H1 (cell line): ENCODE measurements at regions not wholly inside any gene's neighbourhood (a gene's known extent, or its start where the extent isn't known, plus 50 kb on each side); places are given as distances from the start of the nearest gene placed in this dataset.
A peak's percentile ranks its signal among the peaks of the same experiment; 100 is the strongest.

Source experiments
- CTCF ChIA-PET: fragments of 300-600 bp; sonication (Branson Sonifier 250); formaldehyde crosslinking; loops from one replicate; lab custom pipeline; 2021; ENCODE audit not compliant: partially characterized antibody; lab: Charles Lee
- POLR2A ChIA-PET: fragments of 300-600 bp; sonication (Branson Sonifier 250); formaldehyde crosslinking; loops from one replicate; lab custom pipeline; 2021; ENCODE audit warnings: inconsistent platforms; ENCODE audit not compliant: partially characterized antibody; lab: Charles Lee
- DNase-seq, 2 experiments: peaks; one replicate each; pipeline versions ENCODE4 v3.0.0 to v3.0.0-alpha.2; 2010 to 2022; ENCODE audit warnings: low spot score in 2 of 2, low read depth in 1 of 2, mixed read lengths in 1 of 2
- FAIRE-seq: peaks from 2 replicates; lab custom pipeline; 2011; peaks lifted over from hg19 to GRCh38; lab: Jason Lieb, UNC
- H2AFZ ChIP-seq: 2 replicates; pipeline ENCODE4 v1.8.1; 2012; ENCODE audit warnings: low read length, inconsistent platforms
- H2AK5ac ChIP-seq: 2 replicates; pipeline ENCODE4 v1.6.1; 2013; ENCODE audit warnings: low read depth, low read length
- H2BK120ac ChIP-seq: replicated peaks from 2 replicates; pipeline ENCODE3; 2013; ENCODE audit warnings: low read depth, low read length, inconsistent platforms
- H2BK12ac ChIP-seq: 2 replicates; pipeline ENCODE4 v1.6.1; 2013; ENCODE audit warnings: low read depth, low read length
- H2BK15ac ChIP-seq: 2 replicates; pipeline ENCODE4 v1.6.1; 2013; ENCODE audit warnings: low read length
- H2BK20ac ChIP-seq: 2 replicates; pipeline ENCODE4 v1.6.1; 2013; ENCODE audit warnings: low read length
- H2BK5ac ChIP-seq: 2 replicates; pipeline ENCODE4 v1.6.1; 2013; ENCODE audit warnings: low read depth, low read length
- H3K14ac ChIP-seq: 2 replicates; pipeline ENCODE4 v1.6.1; 2013; ENCODE audit warnings: inconsistent platforms; ENCODE audit not compliant: insufficient read length
- H3K18ac ChIP-seq: 2 replicates; pipeline ENCODE4 v1.6.1; 2013; ENCODE audit warnings: low read length; ENCODE audit errors: extremely low read depth
- H3K23ac ChIP-seq: 2 replicates; pipeline ENCODE4 v1.6.1; 2013; ENCODE audit warnings: inconsistent platforms; ENCODE audit not compliant: insufficient read length
- H3K23me2 ChIP-seq: 2 replicates; pipeline ENCODE4 v1.6.1; 2013; ENCODE audit warnings: low read depth, low read length
- H3K27ac ChIP-seq: 2 replicates; pipeline ENCODE4 v1.6.1; 2011; ENCODE audit warnings: low read depth, low read length, inconsistent platforms
- H3K27me3 ChIP-seq, 4 experiments: replicated peaks in 1 of 4; 1 replicate in 1 of 4; 2 replicates in 3 of 4; pipeline versions ENCODE4 v1.6.1 to v1.8.1; 2011 to 2013; ENCODE audit warnings: low read length in 3 of 4, mild to moderate bottlenecking in 3 of 4, inconsistent platforms in 2 of 4, mixed read lengths in 2 of 4, moderate library complexity in 1 of 4; ENCODE audit not compliant: control insufficient read depth in 3 of 4, insufficient read depth in 3 of 4; ENCODE audit errors: extremely low read depth in 1 of 4
- H3K36me3 ChIP-seq, 4 experiments: 2 replicates each; pipeline versions ENCODE4 v1.6.1 to v1.8.1; 2011 to 2013; ENCODE audit warnings: mild to moderate bottlenecking in 4 of 4, low read length in 3 of 4, moderate library complexity in 2 of 4, control low read depth in 1 of 4, inconsistent platforms in 1 of 4; ENCODE audit not compliant: insufficient read depth in 4 of 4, control insufficient read depth in 2 of 4
- H3K4ac ChIP-seq: replicated peaks from 2 replicates; pipeline ENCODE3; 2013; ENCODE audit warnings: low read length, low read depth, mixed read lengths, inconsistent platforms; ENCODE audit not compliant: insufficient read length
- H3K4me1 ChIP-seq, 4 experiments: replicated peaks in 1 of 4; 1 replicate in 1 of 4; 2 replicates in 3 of 4; pipeline versions ENCODE4 v1.6.1 to v1.8.1; 2011 to 2013; ENCODE audit warnings: low read length in 3 of 4, inconsistent platforms in 2 of 4, mixed read lengths in 1 of 4; ENCODE audit not compliant: insufficient read depth in 4 of 4, control insufficient read depth in 3 of 4
- H3K4me2 ChIP-seq, 2 experiments: 2 replicates each; pipeline versions ENCODE4 v1.6.1 to v1.8.1; 2011 to 2013; ENCODE audit warnings: low read depth in 2 of 2, low read length in 2 of 2, control low read depth in 1 of 2, inconsistent platforms in 1 of 2, mild to moderate bottlenecking in 1 of 2; ENCODE audit not compliant: insufficient read depth in 1 of 2
- H3K4me3 ChIP-seq, 4 experiments: fragments of 200-600, 300-600 bp in 1 of 4; sonication (generic), shearing (Covaris generic), sonication (Bioruptor Twin) in 1 of 4; 2 replicates each; pipeline versions ENCODE4 v1.5.1 to v1.8.1; 2011 to 2016; ENCODE audit warnings: low read length in 4 of 4, low read depth in 3 of 4, control low read depth in 2 of 4, inconsistent platforms in 2 of 4, mild to moderate bottlenecking in 2 of 4, mixed read lengths in 1 of 4, moderate library complexity in 1 of 4; ENCODE audit not compliant: insufficient read depth in 2 of 4; ENCODE audit errors: extremely low read depth in 1 of 4
- H3K56ac ChIP-seq: replicated peaks from 2 replicates; pipeline ENCODE3; 2013; ENCODE audit warnings: low read depth, mild to moderate bottlenecking, mixed read lengths, low read length, inconsistent platforms; ENCODE audit not compliant: insufficient read length
- H3K79me1 ChIP-seq: 2 replicates; pipeline ENCODE4 v1.6.1; 2013; ENCODE audit warnings: low read depth, low read length, control low read depth
- H3K79me2 ChIP-seq, 2 experiments: 2 replicates each; pipeline versions ENCODE4 v1.6.1 to v1.8.1; 2012 to 2013; ENCODE audit warnings: low read length in 2 of 2, mild to moderate bottlenecking in 2 of 2, inconsistent platforms in 1 of 2; ENCODE audit not compliant: insufficient read depth in 2 of 2, control insufficient read depth in 1 of 2
- H3K9ac ChIP-seq, 4 experiments: replicated peaks in 1 of 4; 1 replicate in 1 of 4; 2 replicates in 3 of 4; pipeline versions ENCODE4 v1.6.1 to v1.8.1; 2011 to 2013; ENCODE audit warnings: low read depth in 3 of 4, low read length in 3 of 4, control low read depth in 2 of 4, mild to moderate bottlenecking in 2 of 4, moderate library complexity in 2 of 4, inconsistent platforms in 1 of 4; ENCODE audit errors: extremely low read depth in 1 of 4
- H3K9me3 ChIP-seq, 2 experiments: 2 replicates each; pipeline versions ENCODE4 v1.6.1 to v1.8.1; 2012 to 2013; ENCODE audit warnings: mild to moderate bottlenecking in 2 of 2, moderate library complexity in 2 of 2, control low read depth in 1 of 2, inconsistent platforms in 1 of 2, low read depth in 1 of 2, low read length in 1 of 2, mixed read lengths in 1 of 2; ENCODE audit not compliant: insufficient read depth in 2 of 2
- H4K20me1 ChIP-seq, 2 experiments: replicated peaks in 1 of 2; 2 replicates each; pipeline versions ENCODE3 to v1.8.1; 2011 to 2013; ENCODE audit warnings: inconsistent platforms in 2 of 2, low read length in 2 of 2, mild to moderate bottlenecking in 1 of 2; ENCODE audit not compliant: insufficient read depth in 2 of 2, control insufficient read depth in 1 of 2
- H4K5ac ChIP-seq: 2 replicates; pipeline ENCODE4 v1.6.1; 2013; ENCODE audit warnings: low read length, low read depth, mixed read lengths, inconsistent platforms; ENCODE audit not compliant: insufficient read length
- H4K8ac ChIP-seq: 2 replicates; pipeline ENCODE4 v1.8.0; 2013; ENCODE audit warnings: mild to moderate bottlenecking, moderate library complexity, low read length, inconsistent platforms; ENCODE audit not compliant: insufficient read depth; ENCODE audit errors: extremely low read depth
- H4K91ac ChIP-seq: replicated peaks from 2 replicates; pipeline ENCODE3; 2013; ENCODE audit warnings: low read length, mixed read lengths, inconsistent platforms; ENCODE audit not compliant: insufficient read length
- CBX5 ChIP-seq: fragments of 300-800, 300-1000 bp; sonication (generic); IDR thresholded peaks from 2 replicates; pipeline ENCODE4 v1.7.1; 2016; ENCODE audit warnings: antibody characterized with exemption, low read length, low read depth
- CEBPB ChIP-seq: IDR thresholded peaks from 2 replicates; pipeline ENCODE4 v1.6.1; 2012; ENCODE audit warnings: low read depth, low read length
- EP300 ChIP-seq, 2 experiments: IDR thresholded peaks; 1 replicate in 1 of 2; 2 replicates in 1 of 2; pipeline ENCODE4 v1.6.1; 2011 to 2012; ENCODE audit warnings: low read depth in 2 of 2, low read length in 2 of 2, mild to moderate bottlenecking in 2 of 2, borderline replicate concordance in 1 of 2, inconsistent platforms in 1 of 2, moderate library complexity in 1 of 2
- HDAC2 ChIP-seq, 2 experiments: fragments of 300-600 bp in 1 of 2; sonication (generic) in 1 of 2; IDR thresholded peaks; 2 replicates each; pipeline ENCODE4 v1.6.1; 2011 to 2012; ENCODE audit warnings: low read depth in 2 of 2, low read length in 2 of 2, mild to moderate bottlenecking in 2 of 2, moderate library complexity in 2 of 2, borderline replicate concordance in 1 of 2, inconsistent platforms in 1 of 2
- HDAC6 ChIP-seq: IDR thresholded peaks from one replicate; pipeline ENCODE4 v1.7.1; 2012; ENCODE audit warnings: low read depth, mild to moderate bottlenecking, inconsistent platforms, low read length, moderate library complexity
- JUN ChIP-seq: IDR thresholded peaks from 2 replicates; pipeline ENCODE4 v1.6.1; 2011; ENCODE audit warnings: low read depth, mild to moderate bottlenecking, improper control_type of control experiment, low read length
- MAFK ChIP-seq: IDR thresholded peaks from 2 replicates; pipeline ENCODE4 v1.6.1; 2012; ENCODE audit warnings: low read depth, mild to moderate bottlenecking, improper control_type of control experiment, low read length
- RAD21 ChIP-seq, 2 experiments: IDR thresholded peaks in 1 of 2; conservative IDR thresholded peaks in 1 of 2; 2 replicates each; pipeline ENCODE4 v1.6.1; 2011; ENCODE audit warnings: low read depth in 2 of 2, low read length in 2 of 2, improper control_type of control experiment in 1 of 2, inconsistent platforms in 1 of 2, mild to moderate bottlenecking in 1 of 2, moderate library complexity in 1 of 2
- RBBP5 ChIP-seq: IDR thresholded peaks from 2 replicates; pipeline ENCODE4 v1.7.1; 2012; ENCODE audit warnings: low read depth, mild to moderate bottlenecking, inconsistent platforms, low read length, moderate library complexity, borderline replicate concordance
- SIX5 ChIP-seq: IDR thresholded peaks from 2 replicates; pipeline ENCODE4 v1.6.1; 2011; ENCODE audit warnings: mild to moderate bottlenecking, low read depth, low read length
- SP2 ChIP-seq: IDR thresholded peaks from 2 replicates; pipeline ENCODE4 v1.6.1; 2012; ENCODE audit warnings: mild to moderate bottlenecking, low read length, inconsistent platforms
- TAF1 ChIP-seq: IDR thresholded peaks from 2 replicates; pipeline ENCODE4 v1.6.1; 2011; ENCODE audit warnings: mild to moderate bottlenecking, low read depth, low read length
- TEAD4 ChIP-seq: IDR thresholded peaks from 2 replicates; pipeline ENCODE4 v1.6.1; 2012; ENCODE audit warnings: low read depth, low read length, inconsistent platforms, mixed read lengths
- WGBS, 2 experiments: shearing (Covaris generic) in 1 of 2; methylation state at CpG; one replicate each; pipeline versions ENCODE4 v1.1.6 to v1.1.7; 2013 to 2015; ENCODE audit warnings: low lambda C conversion rate in 2 of 2, mixed read lengths in 2 of 2, inconsistent platforms in 1 of 2, low coverage in 1 of 2, missing lambda C conversion rate in 1 of 2; ENCODE audit not compliant: insufficient replicate concordance in 2 of 2, insufficient coverage in 1 of 2, insufficient read length in 1 of 2; ENCODE audit errors: extremely low coverage in 1 of 2, missing lambda C conversion rate in 1 of 2; 5-methylcytosine and 5-hydroxymethylcytosine counted together
- TF ChIP-seq, protein P1 (sequence below): IDR thresholded peaks from 2 replicates; pipeline ENCODE4 v1.6.1; 2012; ENCODE audit warnings: inconsistent platforms

- ChIA-PET POLR2A (interaction anchor here (1.9 kb wide), 1 partner anchor 11 kb away, joined by 4 read pairs; no protein-coding TSS in a partner anchor), CTCF (interaction anchor here (0.6 to 3.3 kb wide), 12 partner anchors 8 to 598 kb away, joined by 3 to 22 read pairs (median 4); partner anchors contain the start of gene TENM2)
- H3K79me2 ChIP-seq, result no peaks in the 10 kb centered on the region
- no peak overlapping the region for H2BK120ac ChIP-seq
- no peak overlapping the region for H3K4ac ChIP-seq
- no peak overlapping the region for H3K18ac ChIP-seq
- no peaks in the 10 kb centered on the region for H3K9me3 ChIP-seq
- no peak overlapping the region for H3K4me2 ChIP-seq
- H3K23me2 ChIP-seq, result no peaks in the 10 kb centered on the region
- no peak overlapping the region for H2BK12ac ChIP-seq
- H3K4me1 ChIP-seq, result peaks cover 0 to 3% (median 0%) of the 10 kb centered on the region in 4 experiments; a peak in 1 of 7 replicates
- no peak overlapping the region for H2AK5ac ChIP-seq
- WGBS, 2 experiments, result 94% methylated on average over 4 of the region's 4 CpGs; no CpG with 5 or more reads in 1 of the 2 experiments
- FAIRE-seq (no peak), DNase-seq (no peak)
- H3K27ac ChIP-seq, result no peak overlapping the region
- no peaks in the 10 kb centered on the region for H4K20me1 ChIP-seq
- no peak overlapping the region for H4K8ac ChIP-seq
- no peak overlapping the region for H2BK20ac ChIP-seq
- H3K14ac ChIP-seq, result no peak overlapping the region
- H3K9ac ChIP-seq, result no peak overlapping the region
- no peak overlapping the region for H4K5ac ChIP-seq
- no peak overlapping the region for H3K23ac ChIP-seq
- H2BK5ac ChIP-seq, result no peak overlapping the region
- no peak overlapping the region for H3K56ac ChIP-seq
- H2BK15ac ChIP-seq, result peak overlapping the region; percentile 36; the same call in 1 of the 2 replicates
- no peaks in the 10 kb centered on the region for H3K27me3 ChIP-seq
- H3K36me3 ChIP-seq, result no peaks in the 10 kb centered on the region
- H3K4me3 ChIP-seq, result no peak overlapping the region
- H4K91ac ChIP-seq, result no peak overlapping the region
- H3K79me1 ChIP-seq, result no peaks in the 10 kb centered on the region
- no peak overlapping the region for H2AFZ ChIP-seq
- TF ChIP-seq SIX5 (no peak), MAFK (no peak), HDAC2 (IDR thresholded peaks at IDR 0.05; ENCODE audit: borderline replicate concordance in 1 of 2, low read depth in 2 of 2, low read length in 2 of 2) (no peak), CBX5 (no peak), RBBP5 (no peak), TEAD4 (no peak), CEBPB (no peak), RAD21 (IDR thresholded peaks at IDR 0.05 in 1 of 2, conservative IDR thresholded peaks at IDR 0.05 in 1 of 2; ENCODE audit: low read depth in 2 of 2, low read length in 2 of 2) (no peak), SP2 (no peak), HDAC6 (no peak), JUN (no peak), TAF1 (no peak), EP300 (IDR thresholded peaks at IDR 0.05; ENCODE audit: borderline replicate concordance in 1 of 2, low read depth in 2 of 2, low read length in 2 of 2) (no peak)
- TF ChIP-seq, protein P1, sequence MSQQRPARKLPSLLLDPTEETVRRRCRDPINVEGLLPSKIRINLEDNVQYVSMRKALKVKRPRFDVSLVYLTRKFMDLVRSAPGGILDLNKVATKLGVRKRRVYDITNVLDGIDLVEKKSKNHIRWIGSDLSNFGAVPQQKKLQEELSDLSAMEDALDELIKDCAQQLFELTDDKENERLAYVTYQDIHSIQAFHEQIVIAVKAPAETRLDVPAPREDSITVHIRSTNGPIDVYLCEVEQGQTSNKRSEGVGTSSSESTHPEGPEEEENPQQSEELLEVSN, result no peak
These were observed 1329.5 kb upstream of the WWC1 start for GRCh38 chr5:166961913-166962312.
